ENCODE measurements at regions not wholly inside any gene's neighbourhood (a gene's known extent, or its start where the extent isn't known, plus 50 kb on each side); places are given as distances from the start of the nearest gene placed in this dataset.

- TF ChIP-seq CTCF (IDR thresholded peaks at IDR 0.05; ENCODE audit: control insufficient read depth, insufficient read depth, low read depth, low read length, missing control alignments) = no peak
- DNase-seq (ENCODE audit: low read depth) = no peak
Observed at GRCh38 chr22:47288680-47289079, 526.2 kb downstream of the TBC1D22A start.

GRCh38 chr22:47287516-47287915, 525.1 kb downstream of the TBC1D22A start:
- H3K4me3 ChIP-seq (ENCODE audit: control insufficient read depth, low read depth, low read length) = no peak overlapping the region
- no peak for DNase-seq (ENCODE audit: low read depth)
- TF ChIP-seq CTCF (IDR thresholded peaks at IDR 0.05; ENCODE audit: control insufficient read depth, insufficient read depth, low read depth, low read length, missing control alignments) = no peak

More at GRCh38 chr22:47288680-47289079, 526.2 kb downstream of the TBC1D22A start:
- no peak overlapping the region for H3K4me3 ChIP-seq (ENCODE audit: control insufficient read depth, low read depth, low read length)

GRCh38 chr22:47286590-47286989, 524.1 kb downstream of the TBC1D22A start:
- no peak overlapping the region for H3K4me3 ChIP-seq (ENCODE audit: control insufficient read depth, low read depth, low read length)
- no peak for TF ChIP-seq CTCF (IDR thresholded peaks at IDR 0.05; ENCODE audit: control insufficient read depth, insufficient read depth, low read depth, low read length, missing control alignments)
- DNase-seq (ENCODE audit: low read depth) = no peak

- TF ChIP-seq CTCF (IDR thresholded peaks at IDR 0.05; ENCODE audit: control insufficient read depth, insufficient read depth, low read depth, low read length, missing control alignments) = no peak
- no peak for DNase-seq (ENCODE audit: low read depth)
- H3K4me3 ChIP-seq (ENCODE audit: control insufficient read depth, low read depth, low read length) = no peak overlapping the region
Observed at GRCh38 chr22:47285981-47286380, 523.5 kb downstream of the TBC1D22A start.

- no peak for DNase-seq (ENCODE audit: low read depth)
- TF ChIP-seq CTCF (IDR thresholded peaks at IDR 0.05; ENCODE audit: control insufficient read depth, insufficient read depth, low read depth, low read length, missing control alignments) = no peak
- no peak overlapping the region for H3K4me3 ChIP-seq (ENCODE audit: control insufficient read depth, low read depth, low read length)
Observed at GRCh38 chr22:47284822-47285221, 522.4 kb downstream of the TBC1D22A start.

- no peak for TF ChIP-seq CTCF (IDR thresholded peaks at IDR 0.05; ENCODE audit: control insufficient read depth, insufficient read depth, low read depth, low read length, missing control alignments)
- H3K4me3 ChIP-seq (ENCODE audit: control insufficient read depth, low read depth, low read length) = no peak overlapping the region
- no peak for DNase-seq (ENCODE audit: low read depth)
Observed at GRCh38 chr22:47284360-47284759, 521.9 kb downstream of the TBC1D22A start.

Measured in AG09309 (cell line).